ENCODE measurements at regions not wholly inside any gene's neighbourhood (a gene's known extent, or its start where the extent isn't known, plus 50 kb on each side); places are given as distances from the start of the nearest gene placed in this dataset.

- TF ChIP-seq, protein P1, sequence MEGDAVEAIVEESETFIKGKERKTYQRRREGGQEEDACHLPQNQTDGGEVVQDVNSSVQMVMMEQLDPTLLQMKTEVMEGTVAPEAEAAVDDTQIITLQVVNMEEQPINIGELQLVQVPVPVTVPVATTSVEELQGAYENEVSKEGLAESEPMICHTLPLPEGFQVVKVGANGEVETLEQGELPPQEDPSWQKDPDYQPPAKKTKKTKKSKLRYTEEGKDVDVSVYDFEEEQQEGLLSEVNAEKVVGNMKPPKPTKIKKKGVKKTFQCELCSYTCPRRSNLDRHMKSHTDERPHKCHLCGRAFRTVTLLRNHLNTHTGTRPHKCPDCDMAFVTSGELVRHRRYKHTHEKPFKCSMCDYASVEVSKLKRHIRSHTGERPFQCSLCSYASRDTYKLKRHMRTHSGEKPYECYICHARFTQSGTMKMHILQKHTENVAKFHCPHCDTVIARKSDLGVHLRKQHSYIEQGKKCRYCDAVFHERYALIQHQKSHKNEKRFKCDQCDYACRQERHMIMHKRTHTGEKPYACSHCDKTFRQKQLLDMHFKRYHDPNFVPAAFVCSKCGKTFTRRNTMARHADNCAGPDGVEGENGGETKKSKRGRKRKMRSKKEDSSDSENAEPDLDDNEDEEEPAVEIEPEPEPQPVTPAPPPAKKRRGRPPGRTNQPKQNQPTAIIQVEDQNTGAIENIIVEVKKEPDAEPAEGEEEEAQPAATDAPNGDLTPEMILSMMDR (IDR thresholded peaks at IDR 0.05), result no peak
- TF ChIP-seq POLR2A (IDR thresholded peaks at IDR 0.05), result no peak
These were observed 76.9 kb upstream of the ALG10 start for GRCh38 chr12:33945438-33945784.
